Glutamatergic neuron (in vitro differentiated cells): ENCODE measurements at regions not wholly inside any gene's neighbourhood (a gene's known extent, or its start where the extent isn't known, plus 50 kb on each side); places are given as distances from the start of the nearest gene placed in this dataset.
"Not testable (repeated sequence)": the region's sequence is repeated elsewhere in the genome, so short reads cannot be mapped to it uniquely, and the experiment has no call there.

ENCODE experiments used
- DNase-seq: peaks from one replicate; pipeline ENCODE4 v3.0.0; 2022
- H3K27ac Mint-ChIP-seq: one replicate; pipeline ENCODE4 v1.8.0; 2020; ENCODE audit warnings: mild to moderate bottlenecking, mixed read lengths, inconsistent platforms; ENCODE audit not compliant: unreplicated experiment
- H3K27me3 Mint-ChIP-seq: one replicate; pipeline ENCODE4 v1.8.0; 2020; ENCODE audit warnings: mild to moderate bottlenecking, moderate library complexity, mixed read lengths, inconsistent platforms; ENCODE audit not compliant: unreplicated experiment
- H3K36me3 Mint-ChIP-seq: one replicate; pipeline ENCODE4 v1.8.0; 2020; ENCODE audit warnings: mild to moderate bottlenecking, mixed read lengths, inconsistent platforms; ENCODE audit not compliant: unreplicated experiment
- H3K4me1 Mint-ChIP-seq: one replicate; pipeline ENCODE4 v1.8.0; 2020; ENCODE audit warnings: mild to moderate bottlenecking, low read depth, mixed read lengths, inconsistent platforms; ENCODE audit not compliant: unreplicated experiment
- H3K4me3 Mint-ChIP-seq: one replicate; pipeline ENCODE4 v1.8.0; 2020; ENCODE audit warnings: mild to moderate bottlenecking, mixed read lengths, inconsistent platforms; ENCODE audit not compliant: unreplicated experiment
- H3K9me3 Mint-ChIP-seq: one replicate; pipeline ENCODE4 v1.8.0; 2020; ENCODE audit warnings: mild to moderate bottlenecking, moderate library complexity, mixed read lengths, inconsistent platforms; ENCODE audit not compliant: unreplicated experiment
- TF ChIP-seq, protein P1 (sequence below): fragments of 200-600 bp; sonication (generic); IDR thresholded peaks from one replicate; pipeline ENCODE4 v1.5.0; 2021; ENCODE audit not compliant: partially characterized antibody, unreplicated experiment

DNA sequence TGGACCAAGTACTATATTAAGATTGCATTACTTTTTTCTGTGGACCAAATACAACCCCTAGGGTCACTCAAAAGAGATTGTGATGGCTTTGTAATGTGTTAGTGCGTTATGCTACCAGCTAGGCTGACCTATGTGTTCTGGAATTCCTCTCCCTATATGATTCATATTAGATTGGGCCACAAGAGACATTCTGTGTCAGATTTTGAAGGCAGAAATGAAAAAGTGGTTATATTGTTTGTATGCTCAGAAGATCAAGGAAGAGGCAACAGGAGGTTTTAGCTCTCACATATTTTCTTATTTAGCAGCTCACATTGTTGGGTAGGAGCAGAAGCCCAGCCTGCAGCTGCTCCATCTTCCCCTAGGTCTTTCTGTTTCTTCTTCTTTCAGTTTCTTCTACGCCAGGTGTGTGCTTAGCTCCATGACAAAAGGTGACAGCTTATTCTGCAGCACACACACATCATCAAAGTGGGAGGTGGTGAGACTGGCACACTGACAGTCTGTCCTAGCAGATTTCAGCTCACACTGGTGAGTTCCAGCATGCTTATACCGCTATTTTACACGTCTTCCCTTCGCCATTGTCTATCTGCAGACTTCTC is 156.8 kb upstream of the UBE2E3 start:
- Mint-ChIP-seq H3K36me3 (no peaks in the 10 kb centered on the region), H3K4me3 (no peak overlapping the region), H3K4me1 (no peaks in the 10 kb centered on the region), H3K27me3 (no peaks in the 10 kb centered on the region), H3K27ac (no peak overlapping the region), H3K9me3 (no peaks in the 10 kb centered on the region)
- TF ChIP-seq, protein P1, sequence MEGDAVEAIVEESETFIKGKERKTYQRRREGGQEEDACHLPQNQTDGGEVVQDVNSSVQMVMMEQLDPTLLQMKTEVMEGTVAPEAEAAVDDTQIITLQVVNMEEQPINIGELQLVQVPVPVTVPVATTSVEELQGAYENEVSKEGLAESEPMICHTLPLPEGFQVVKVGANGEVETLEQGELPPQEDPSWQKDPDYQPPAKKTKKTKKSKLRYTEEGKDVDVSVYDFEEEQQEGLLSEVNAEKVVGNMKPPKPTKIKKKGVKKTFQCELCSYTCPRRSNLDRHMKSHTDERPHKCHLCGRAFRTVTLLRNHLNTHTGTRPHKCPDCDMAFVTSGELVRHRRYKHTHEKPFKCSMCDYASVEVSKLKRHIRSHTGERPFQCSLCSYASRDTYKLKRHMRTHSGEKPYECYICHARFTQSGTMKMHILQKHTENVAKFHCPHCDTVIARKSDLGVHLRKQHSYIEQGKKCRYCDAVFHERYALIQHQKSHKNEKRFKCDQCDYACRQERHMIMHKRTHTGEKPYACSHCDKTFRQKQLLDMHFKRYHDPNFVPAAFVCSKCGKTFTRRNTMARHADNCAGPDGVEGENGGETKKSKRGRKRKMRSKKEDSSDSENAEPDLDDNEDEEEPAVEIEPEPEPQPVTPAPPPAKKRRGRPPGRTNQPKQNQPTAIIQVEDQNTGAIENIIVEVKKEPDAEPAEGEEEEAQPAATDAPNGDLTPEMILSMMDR, result no peak
- DNase-seq, result no peak

DNA sequence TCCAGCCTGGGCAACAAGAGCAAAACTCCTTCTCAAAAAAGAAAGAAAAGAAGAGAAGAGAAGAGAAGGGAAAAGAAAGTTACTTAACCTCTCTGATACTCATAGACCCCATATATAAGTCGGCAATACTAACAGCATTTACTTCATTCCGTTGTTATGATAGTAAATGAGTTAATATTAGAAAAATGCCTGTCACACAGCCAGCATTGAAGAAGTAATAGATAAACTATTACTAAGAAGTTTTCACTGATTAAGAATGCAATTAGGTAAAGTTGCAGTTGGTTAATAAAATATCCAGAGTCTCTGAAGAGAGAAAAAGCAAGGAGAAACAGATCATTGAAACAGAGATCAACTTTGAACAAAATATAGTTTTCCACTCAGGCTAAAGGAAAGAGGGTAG is 161.3 kb upstream of the UBE2E3 start:
- Mint-ChIP-seq H3K36me3 (no peaks in the 10 kb centered on the region), H3K4me1 (no peaks in the 10 kb centered on the region), H3K9me3 (peaks cover 3% of the 10 kb centered on the region), H3K4me3 (no peak overlapping the region), H3K27ac (no peak overlapping the region), H3K27me3 (no peaks in the 10 kb centered on the region)
- DNase-seq, result no peak
- TF ChIP-seq, protein P1, result no peak

- H3K9me3 Mint-ChIP-seq, DNase-seq, H3K27ac Mint-ChIP-seq, H3K4me1 Mint-ChIP-seq, H3K27me3 Mint-ChIP-seq, H3K36me3 Mint-ChIP-seq, H3K4me3 Mint-ChIP-seq: not testable (repeated sequence)
Measured at GRCh38 chr2:180818700-180819099, 161.7 kb upstream of the UBE2E3 start.

DNA sequence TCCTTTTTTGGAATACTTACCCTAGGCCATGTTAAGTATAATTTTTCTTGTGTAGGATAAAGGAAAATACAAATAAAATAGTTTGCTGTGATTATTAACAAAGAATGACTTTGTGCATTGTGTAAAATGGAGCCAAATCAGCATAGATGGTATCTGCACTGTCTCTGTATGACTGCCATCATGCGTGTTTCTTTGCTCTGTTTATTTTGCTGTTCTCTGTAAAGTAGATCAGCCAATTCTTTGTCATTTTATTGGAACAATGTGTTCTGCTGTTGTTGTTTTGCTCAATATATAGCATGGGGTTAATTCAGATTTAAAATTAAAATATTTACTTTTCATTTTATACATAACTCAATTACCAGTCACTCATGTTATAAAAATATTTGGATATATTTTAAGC is 181.3 kb upstream of the UBE2E3 start:
- H3K27ac Mint-ChIP-seq, result no peak overlapping the region
- DNase-seq, result no peak
- no peaks in the 10 kb centered on the region for H3K36me3 Mint-ChIP-seq
- TF ChIP-seq, protein P1, result no peak
- H3K4me1 Mint-ChIP-seq, result no peaks in the 10 kb centered on the region
- no peaks in the 10 kb centered on the region for H3K9me3 Mint-ChIP-seq
- H3K4me3 Mint-ChIP-seq, result no peak overlapping the region
- H3K27me3 Mint-ChIP-seq, result peaks cover 2% of the 10 kb centered on the region

GRCh38 chr2:180790891-180791290 is 189.5 kb upstream of the UBE2E3 start:
- Mint-ChIP-seq H3K9me3 (no peaks in the 10 kb centered on the region), H3K4me3 (no peak overlapping the region), H3K27me3 (no peaks in the 10 kb centered on the region), H3K4me1 (no peaks in the 10 kb centered on the region), H3K27ac (no peak overlapping the region), H3K36me3 (no peaks in the 10 kb centered on the region)
- TF ChIP-seq, protein P1, result no peak
- DNase-seq, result no peak
